NCI-H510A treated with DMSO at 0.1 percent for 48 hours (cell line): ENCODE measurements at regions not wholly inside any gene's neighbourhood (a gene's known extent, or its start where the extent isn't known, plus 50 kb on each side); places are given as distances from the start of the nearest gene placed in this dataset.
"Not testable (repeated sequence)": the region's sequence is repeated elsewhere in the genome, so short reads cannot be mapped to it uniquely, and the experiment has no call there.

Experiments used
- DNase-seq: peaks from one replicate; lab custom pipeline; 2025; lab: John Stamatoyannopoulos, UW

DNA sequence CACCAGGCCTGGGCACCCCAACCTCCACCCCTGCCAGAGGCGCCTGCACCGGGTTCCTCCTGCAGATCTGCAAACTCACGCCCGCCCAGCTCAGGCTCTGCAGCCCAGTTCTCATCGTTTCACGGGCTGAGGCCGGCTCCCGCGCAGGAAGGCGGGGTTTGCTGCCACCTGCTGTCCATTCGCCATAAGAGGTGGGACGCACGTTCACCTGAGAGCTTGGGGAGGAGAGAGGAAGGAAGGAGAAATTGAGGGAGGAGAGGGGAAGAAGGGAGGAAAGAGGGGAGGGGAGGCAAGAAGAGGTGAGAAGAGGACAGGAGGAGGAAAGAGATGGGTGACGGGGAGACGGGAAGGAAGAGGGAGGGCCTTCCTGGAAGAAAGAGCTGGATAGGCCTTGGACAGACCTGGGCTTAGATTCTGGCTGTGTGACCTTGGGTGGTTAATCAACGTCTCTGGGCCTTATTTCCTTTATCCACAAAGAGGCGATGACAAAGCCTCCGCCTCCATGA, 114.5 kb downstream of the ADRA2C start:
- peak; percentile 57 for DNase-seq

GRCh38 chr4:3882316-3882885, 116.2 kb downstream of the ADRA2C start:
- DNase-seq, result not testable (repeated sequence)

DNA sequence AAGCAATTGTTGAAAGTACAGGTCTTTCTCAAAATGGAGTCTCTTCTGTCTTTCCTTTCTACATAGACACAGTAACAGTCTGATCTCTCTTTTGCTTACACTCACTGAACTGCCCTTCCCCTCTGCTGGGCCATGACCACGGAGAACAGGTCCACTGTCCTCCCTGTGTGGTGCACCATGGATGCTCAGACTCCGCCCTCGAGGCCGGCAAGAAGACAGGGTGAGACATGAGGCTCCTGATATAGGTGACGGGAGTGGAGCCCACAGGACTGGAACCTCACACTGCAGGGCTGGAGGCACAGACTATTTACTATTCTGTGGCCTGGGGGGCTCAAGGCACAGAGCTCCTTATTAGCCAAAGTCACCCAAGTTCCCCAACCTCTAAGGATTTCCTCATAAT, 118.1 kb downstream of the ADRA2C start:
- DNase-seq, result not testable (repeated sequence)

DNA sequence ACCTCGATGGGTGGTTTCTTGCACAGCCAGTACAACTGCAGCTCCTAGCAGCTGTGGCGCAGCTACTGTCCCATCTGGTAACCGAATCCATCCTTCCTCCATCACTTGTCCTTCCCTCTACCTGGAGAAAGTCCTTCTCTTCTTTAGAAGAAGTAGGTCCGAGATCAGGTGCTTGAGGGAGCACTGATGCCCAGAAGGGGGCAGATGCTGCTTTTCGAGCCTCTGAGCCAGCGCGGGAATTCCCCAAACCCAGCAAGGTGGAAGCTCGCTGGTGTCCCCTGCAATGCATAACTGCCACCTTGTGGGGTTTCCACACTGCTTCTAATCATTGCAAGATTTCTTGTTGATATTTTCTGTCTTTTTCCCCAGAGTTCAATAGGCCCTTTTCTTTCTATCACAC, 127.4 kb downstream of the ADRA2C start:
- DNase-seq, result not testable (repeated sequence)

DNA sequence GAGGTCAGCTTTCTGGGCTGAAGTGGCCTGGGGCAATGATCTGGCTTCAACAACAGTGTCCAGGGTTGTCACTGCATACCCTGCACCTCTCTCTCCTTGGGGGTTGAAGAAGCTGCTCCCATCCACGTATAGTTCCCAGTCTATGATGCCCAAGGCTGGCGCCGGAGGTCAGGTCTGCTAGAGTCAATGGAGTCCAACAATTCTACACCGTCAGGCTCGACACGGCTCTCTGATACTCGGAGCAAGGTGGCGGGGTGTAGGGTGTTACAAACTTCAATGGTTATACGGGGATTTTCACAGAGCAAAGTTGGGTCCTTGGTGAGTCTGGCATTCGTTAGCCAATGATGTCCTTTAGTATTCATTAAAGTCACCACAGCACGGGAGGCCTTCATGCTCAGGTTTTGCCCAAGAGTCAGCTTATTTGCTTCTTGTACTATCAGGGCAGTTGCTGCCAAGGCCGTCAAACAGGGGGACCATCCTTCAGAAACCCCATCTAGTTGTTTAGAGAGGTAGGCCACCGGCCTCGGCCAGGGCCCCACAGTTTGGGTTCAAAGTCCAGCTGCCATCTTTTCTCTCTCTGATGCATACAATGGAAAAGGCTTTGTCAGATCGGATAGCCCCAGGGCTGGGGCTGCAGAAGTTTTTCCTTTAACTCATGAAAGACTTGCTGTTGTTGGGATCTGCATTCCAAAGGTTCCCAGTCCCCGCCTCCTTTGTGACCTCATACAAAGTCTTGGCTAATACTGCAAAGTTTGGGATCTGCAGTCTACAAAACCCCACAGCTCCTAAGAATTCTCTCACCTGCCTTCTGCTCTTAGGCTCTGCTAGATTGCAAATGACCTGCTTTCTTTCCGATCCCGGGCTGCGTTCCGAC, 128.1 kb downstream of the ADRA2C start:
- not testable (repeated sequence) for DNase-seq

DNA sequence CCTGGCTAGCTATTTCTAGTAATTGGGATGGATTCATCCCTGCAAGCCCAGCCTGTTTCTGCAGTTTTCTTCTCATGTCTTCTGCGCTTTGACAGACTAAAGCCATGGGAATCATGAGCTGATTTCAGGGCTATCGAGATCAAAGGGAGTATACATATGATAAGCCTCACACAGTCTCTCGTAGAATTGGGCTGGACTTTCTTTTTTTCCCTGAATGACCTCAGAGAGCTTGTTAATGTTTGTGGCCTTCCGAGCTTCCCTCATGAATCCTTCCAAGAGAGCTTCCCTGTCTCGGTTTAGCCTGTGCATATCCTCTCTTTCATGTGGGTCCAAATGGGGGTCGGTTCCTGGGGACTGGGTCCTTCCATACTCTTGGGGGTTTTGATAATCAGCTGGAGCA, 130.3 kb downstream of the ADRA2C start:
- no peak for DNase-seq

GRCh38 chr4:3896871-3897578, 130.8 kb downstream of the ADRA2C start:
- not testable (repeated sequence) for DNase-seq

GRCh38 chr4:3898098-3898497, 131.9 kb downstream of the ADRA2C start:
- no peak for DNase-seq

DNA sequence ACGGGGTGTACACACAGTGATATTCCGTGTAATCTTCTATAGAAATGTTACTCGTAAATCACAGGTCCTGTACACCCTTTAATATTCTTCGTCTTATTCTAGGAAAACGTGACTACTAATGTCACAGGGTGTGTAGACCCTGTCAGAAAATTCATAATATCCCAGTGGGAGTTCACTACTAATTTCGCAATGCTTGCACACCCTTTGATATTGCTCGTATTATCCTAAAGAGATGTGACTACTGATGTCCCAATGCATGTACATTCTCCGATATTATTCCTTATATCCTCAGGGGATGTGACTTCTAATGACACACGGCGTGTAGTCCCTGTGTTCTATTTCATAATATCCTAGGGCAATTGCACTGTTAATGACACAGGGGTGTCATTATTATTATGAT, 132.7 kb downstream of the ADRA2C start:
- DNase-seq, result not testable (repeated sequence)

GRCh38 chr4:3904264-3904955, 138.2 kb downstream of the ADRA2C start:
- DNase-seq, result not testable (repeated sequence)

DNA sequence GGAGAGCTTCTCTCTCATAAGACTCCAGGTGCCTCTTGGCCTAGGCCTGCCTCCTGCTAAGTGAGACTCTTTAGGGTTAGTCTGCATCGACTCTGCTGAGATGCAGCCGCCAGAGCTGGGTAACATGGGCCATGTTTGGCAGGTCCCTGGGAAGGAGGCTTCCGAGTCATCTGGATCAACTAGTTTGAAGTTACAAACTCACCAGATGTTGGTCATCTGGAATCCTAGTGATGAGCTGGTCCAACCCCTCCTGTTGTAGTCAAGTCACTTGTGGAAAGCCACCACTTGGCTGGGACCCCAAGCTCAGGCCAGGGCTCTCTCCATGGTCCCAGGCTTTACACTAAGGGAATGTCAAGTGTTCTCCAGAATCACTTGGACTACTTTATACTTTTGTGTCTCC, 143.4 kb downstream of the ADRA2C start:
- DNase-seq, result not testable (repeated sequence)

- DNase-seq, result not testable (repeated sequence)
Observed at GRCh38 chr4:3910161-3910950, 144.2 kb downstream of the ADRA2C start.

GRCh38 chr4:3911252-3911856, 145.2 kb downstream of the ADRA2C start:
- no peak for DNase-seq

GRCh38 chr4:3914511-3914910, 148.3 kb downstream of the ADRA2C start:
- not testable (repeated sequence) for DNase-seq

- DNase-seq, result not testable (repeated sequence)
Observed at GRCh38 chr4:3919509-3919908, 153.3 kb downstream of the ADRA2C start.

GRCh38 chr4:3921902-3922301, 155.7 kb downstream of the ADRA2C start:
- not testable (repeated sequence) for DNase-seq

DNA sequence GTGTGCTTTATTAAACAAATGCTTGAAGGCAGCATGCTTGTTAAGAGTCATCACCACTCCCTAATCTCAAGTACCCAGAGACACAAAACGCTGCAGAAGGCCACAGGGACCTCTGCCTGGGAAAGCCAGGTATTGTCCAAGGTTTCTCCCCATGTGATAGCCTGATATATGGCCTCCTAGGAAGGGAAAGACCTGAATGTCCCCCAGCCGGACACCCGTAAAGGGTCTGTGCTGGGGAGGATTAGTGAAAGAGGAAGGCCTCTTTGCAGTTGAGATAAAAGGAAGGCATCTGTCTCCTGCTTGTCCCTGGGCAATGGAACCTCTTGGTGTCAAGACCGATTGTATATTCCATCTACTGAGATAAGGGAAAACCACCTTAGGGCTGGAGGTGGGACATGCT, 159.7 kb downstream of the ADRA2C start:
- DNase-seq, result not testable (repeated sequence)

DNA sequence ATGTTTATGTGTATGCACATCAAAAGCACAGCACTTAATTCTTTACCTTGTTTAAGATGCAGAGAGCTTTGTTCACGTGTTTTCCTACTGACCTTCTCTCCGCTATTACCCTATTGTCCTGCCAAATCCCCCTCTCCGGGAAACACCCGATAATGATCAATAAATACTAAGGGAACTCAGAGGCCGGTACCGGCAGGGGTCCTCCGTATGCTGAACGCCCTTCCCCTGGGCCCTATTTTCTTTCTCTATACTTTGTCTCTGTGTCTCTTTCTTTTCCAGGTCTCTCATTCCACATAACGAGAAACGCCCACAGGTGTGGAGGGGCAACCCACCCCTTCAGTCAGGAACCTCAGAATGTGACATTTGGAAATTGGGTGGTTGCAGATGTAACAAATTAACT, 160.1 kb downstream of the ADRA2C start:
- DNase-seq, result not testable (repeated sequence)

DNA sequence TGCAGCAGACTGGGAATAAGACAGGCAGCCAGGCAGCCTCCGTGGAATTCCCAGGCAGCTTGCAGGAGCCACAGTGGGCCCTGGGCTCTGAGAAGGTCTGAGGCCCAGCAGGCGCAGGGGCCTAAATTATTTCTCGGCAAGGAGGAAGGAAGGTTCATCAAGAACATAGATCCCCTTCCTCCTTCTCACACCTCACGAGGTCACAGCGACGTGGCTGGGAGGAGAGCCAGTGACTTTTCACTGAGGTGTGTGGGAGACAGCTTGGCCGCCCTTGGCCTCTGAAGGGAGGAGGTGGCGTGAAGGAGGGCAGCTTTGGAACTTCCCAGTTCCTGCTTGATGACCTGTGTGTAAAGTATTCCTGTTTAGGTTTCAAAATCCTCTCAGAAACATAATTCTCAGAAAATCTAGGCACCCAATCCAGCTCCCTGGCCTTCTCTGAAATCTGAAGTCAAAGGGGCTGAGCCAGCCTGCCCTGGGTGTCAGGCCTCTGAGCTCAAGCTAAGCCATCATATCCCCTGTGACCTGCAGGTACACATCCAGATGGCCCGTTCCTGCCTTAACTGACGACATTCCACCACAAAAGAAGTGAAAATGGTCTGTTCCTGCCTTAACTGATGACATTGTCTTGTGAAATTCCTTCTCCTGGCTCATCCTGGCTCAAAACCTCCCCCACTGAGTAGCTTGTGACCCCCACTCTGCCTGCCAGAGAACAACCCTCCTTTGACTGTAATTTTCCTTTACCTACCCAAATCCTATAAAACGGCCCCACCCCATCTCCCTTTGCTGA, 161.0 kb downstream of the ADRA2C start:
- not testable (repeated sequence) for DNase-seq

DNA sequence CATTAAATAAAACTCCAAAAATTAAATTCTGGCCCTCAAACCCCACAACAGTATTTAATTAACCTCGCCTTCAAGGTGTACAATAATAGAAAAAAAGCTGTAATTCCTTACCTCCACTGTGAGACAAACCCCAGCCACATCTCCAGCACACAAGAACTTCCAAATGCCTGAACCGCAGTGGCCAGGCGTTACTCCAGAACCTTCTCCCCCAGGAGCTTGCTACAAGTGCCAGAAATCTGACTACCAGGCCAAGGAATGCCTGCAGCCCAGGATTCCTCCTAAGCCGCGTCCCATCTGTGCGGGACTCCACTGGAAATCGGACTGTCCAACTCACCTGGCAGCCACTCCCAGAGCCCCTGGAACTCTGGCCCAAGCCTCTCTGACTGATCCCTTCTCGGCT, 163.2 kb downstream of the ADRA2C start:
- not testable (repeated sequence) for DNase-seq
